ENCODE measurements at regions not wholly inside any gene's neighbourhood (a gene's known extent, or its start where the extent isn't known, plus 50 kb on each side); places are given as distances from the start of the nearest gene placed in this dataset.

DNA sequence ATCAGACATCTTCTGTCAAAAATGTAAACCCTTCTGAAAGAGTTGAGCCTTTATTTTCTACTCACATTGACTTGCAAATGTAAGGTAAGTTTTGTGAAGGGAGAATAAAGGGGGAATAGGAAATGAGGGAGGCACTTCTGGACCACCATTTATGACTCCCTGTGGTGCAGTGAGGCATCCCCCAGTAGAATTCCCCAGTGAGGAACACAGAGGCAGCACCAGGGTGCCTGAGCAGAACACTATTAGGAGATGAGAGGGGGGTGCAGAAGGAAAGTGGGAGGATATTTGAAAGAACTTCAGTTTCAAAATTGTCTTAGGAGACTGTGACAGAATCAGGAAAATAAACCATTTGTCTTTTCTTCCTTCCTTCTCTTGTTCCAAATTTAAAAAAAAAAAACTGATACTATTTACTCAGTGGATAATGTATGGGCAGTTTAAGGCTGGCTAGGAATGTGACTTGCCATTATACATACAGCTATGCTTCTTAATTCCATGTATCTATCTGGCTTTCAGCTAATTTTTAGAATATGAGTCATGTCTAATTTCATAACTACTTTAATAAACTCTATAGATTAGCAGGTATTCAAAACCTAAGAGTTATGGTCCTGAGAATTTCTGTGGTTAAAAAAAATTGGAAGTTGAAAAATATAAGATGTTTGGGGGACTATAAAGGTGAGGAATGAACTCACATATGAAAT is 478.1 kb upstream of the CHAC2 start:
- TF ChIP-seq, protein P1, sequence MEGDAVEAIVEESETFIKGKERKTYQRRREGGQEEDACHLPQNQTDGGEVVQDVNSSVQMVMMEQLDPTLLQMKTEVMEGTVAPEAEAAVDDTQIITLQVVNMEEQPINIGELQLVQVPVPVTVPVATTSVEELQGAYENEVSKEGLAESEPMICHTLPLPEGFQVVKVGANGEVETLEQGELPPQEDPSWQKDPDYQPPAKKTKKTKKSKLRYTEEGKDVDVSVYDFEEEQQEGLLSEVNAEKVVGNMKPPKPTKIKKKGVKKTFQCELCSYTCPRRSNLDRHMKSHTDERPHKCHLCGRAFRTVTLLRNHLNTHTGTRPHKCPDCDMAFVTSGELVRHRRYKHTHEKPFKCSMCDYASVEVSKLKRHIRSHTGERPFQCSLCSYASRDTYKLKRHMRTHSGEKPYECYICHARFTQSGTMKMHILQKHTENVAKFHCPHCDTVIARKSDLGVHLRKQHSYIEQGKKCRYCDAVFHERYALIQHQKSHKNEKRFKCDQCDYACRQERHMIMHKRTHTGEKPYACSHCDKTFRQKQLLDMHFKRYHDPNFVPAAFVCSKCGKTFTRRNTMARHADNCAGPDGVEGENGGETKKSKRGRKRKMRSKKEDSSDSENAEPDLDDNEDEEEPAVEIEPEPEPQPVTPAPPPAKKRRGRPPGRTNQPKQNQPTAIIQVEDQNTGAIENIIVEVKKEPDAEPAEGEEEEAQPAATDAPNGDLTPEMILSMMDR (IDR thresholded peaks at IDR 0.05): no peak
- no peak for TF ChIP-seq POLR2A (IDR thresholded peaks at IDR 0.05)
